Esophagus squamous epithelium (tissue), 5 donors: ENCODE measurements at regions not wholly inside any gene's neighbourhood (a gene's known extent, or its start where the extent isn't known, plus 50 kb on each side); places are given as distances from the start of the nearest gene placed in this dataset.

Source experiments
- DNase-seq: peaks from one replicate; lab custom pipeline; 2025; lab: John Stamatoyannopoulos, UW
- H3K27ac ChIP-seq, 4 donors: fragments of 200-600 bp; sonication (generic); one replicate each; pipeline ENCODE4 v1.5.1; 2016 to 2019; ENCODE audit warnings: mild to moderate bottlenecking in 1 of 4
- H3K27me3 ChIP-seq, 4 donors: fragments of 200-600 bp; sonication (generic); 1 replicate in 3 of 4; 2 replicates in 1 of 4; pipeline versions ENCODE4 v1.5.1 to v1.6.0; 2017 to 2021; ENCODE audit warnings: antibody characterized with exemption in 1 of 4
- H3K36me3 ChIP-seq, 3 donors: fragments of 200-600 bp; sonication (generic); one replicate each; pipeline ENCODE4 v1.5.1; 2016 to 2019
- H3K4me1 ChIP-seq, 3 donors: fragments of 200-600 bp; sonication (generic); one replicate each; pipeline ENCODE4 v1.5.1; 2017 to 2019
- H3K4me3 ChIP-seq, 4 donors: fragments of 200-600 bp; sonication (generic); 1 replicate in 3 of 4; 2 replicates in 1 of 4; pipeline ENCODE4 v1.5.1; 2016 to 2019; ENCODE audit warnings: mild to moderate bottlenecking in 2 of 4, moderate library complexity in 1 of 4
- H3K9me3 ChIP-seq, 3 donors: fragments of 200-600 bp; sonication (generic); one replicate each; pipeline ENCODE4 v1.5.1; 2016 to 2019
- POLR2A ChIP-seq, 4 donors: fragments of 450-650 bp; IDR thresholded peaks; one replicate each; pipeline ENCODE4 v1.6.1; 2017; ENCODE audit warnings: antibody characterized with exemption in 4 of 4, mild to moderate bottlenecking in 4 of 4, moderate library complexity in 3 of 4
- whole genome bisulfite sequencing, 2 donors: methylation state at CpG; one replicate each; pipeline ENCODE4 v1.1.5; 2018; 5-methylcytosine and 5-hydroxymethylcytosine counted together
- intact Hi-C: fragments of 100-400 bp; cut with DNase I; formaldehyde crosslinking; loops from one replicate; pipeline ENCODE4 v1.15.0; 2022
- TF ChIP-seq, protein P1 (sequence below), 6 experiments: fragments of 450-650 bp in 4 of 6; fragments of 200-600 bp in 2 of 6; sonication (generic) in 2 of 6; IDR thresholded peaks; one replicate each; pipeline ENCODE4 v1.5.1; 2016 to 2019; ENCODE audit warnings: antibody characterized with exemption in 6 of 6, mild to moderate bottlenecking in 4 of 6, moderate library complexity in 4 of 6
- donor health status: DM: yes; HTN: yes; CAD: no.

DNA sequence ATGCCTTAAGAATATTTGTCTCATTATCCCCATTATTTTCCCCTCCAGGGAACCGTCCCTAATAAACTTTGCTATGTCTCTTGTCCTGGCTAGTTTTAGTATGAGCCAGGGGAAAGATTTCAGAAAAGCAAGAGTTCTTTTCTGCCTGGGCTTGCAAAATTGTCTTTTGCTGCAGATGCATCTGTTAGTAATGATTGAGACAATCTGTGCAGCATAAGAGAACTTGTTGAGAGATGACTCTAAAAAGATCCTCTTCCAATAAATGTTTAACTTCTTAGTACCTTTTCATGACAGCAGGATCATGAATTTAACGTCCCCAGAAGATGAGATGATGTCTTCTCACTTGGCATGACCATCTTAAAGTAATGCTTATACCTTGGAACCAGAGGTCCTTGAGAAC is 172.5 kb upstream of the CREB1 start:
- TF ChIP-seq, protein P1, sequence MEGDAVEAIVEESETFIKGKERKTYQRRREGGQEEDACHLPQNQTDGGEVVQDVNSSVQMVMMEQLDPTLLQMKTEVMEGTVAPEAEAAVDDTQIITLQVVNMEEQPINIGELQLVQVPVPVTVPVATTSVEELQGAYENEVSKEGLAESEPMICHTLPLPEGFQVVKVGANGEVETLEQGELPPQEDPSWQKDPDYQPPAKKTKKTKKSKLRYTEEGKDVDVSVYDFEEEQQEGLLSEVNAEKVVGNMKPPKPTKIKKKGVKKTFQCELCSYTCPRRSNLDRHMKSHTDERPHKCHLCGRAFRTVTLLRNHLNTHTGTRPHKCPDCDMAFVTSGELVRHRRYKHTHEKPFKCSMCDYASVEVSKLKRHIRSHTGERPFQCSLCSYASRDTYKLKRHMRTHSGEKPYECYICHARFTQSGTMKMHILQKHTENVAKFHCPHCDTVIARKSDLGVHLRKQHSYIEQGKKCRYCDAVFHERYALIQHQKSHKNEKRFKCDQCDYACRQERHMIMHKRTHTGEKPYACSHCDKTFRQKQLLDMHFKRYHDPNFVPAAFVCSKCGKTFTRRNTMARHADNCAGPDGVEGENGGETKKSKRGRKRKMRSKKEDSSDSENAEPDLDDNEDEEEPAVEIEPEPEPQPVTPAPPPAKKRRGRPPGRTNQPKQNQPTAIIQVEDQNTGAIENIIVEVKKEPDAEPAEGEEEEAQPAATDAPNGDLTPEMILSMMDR (IDR thresholded peaks at IDR 0.05): no peak
- TF ChIP-seq POLR2A (IDR thresholded peaks at IDR 0.05): no peak
- H3K9me3 ChIP-seq: no peaks in the 10 kb centered on the region
- WGBS, 2 donors: 23 to 55% methylated on average over 2 of the region's 2 CpGs
- no peak overlapping the region for H3K4me3 ChIP-seq
- intact Hi-C loops: no loop called here
- no peaks in the 10 kb centered on the region for H3K4me1 ChIP-seq
- no peak overlapping the region for H3K27ac ChIP-seq
- no peaks in the 10 kb centered on the region for H3K36me3 ChIP-seq
- DNase-seq: no peak
- no peaks in the 10 kb centered on the region for H3K27me3 ChIP-seq

DNA sequence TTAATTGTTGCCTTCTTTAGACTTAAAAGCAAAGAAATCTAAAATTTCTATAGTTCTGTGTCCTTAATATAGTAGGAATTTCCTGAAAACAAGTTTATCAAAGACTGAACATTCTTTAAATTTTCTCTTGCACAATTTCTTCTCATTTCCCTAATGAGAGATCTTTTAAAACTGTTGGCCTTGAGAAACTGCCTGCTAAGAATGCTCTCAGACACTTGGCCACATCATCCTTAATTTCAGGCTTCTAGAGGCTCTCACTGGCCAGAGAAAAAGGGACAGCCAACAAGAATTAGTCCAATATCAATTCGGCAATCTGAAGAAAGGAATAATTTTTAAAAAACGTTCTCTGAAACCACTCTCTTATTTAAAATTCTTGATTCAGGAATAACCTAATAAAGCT is 167.0 kb upstream of the CREB1 start:
- intact Hi-C loops: no loop called here
- no peaks in the 10 kb centered on the region for H3K9me3 ChIP-seq
- no peak overlapping the region for H3K4me3 ChIP-seq
- no peak for TF ChIP-seq POLR2A (IDR thresholded peaks at IDR 0.05)
- TF ChIP-seq, protein P1 (IDR thresholded peaks at IDR 0.05): no peak
- no peaks in the 10 kb centered on the region for H3K36me3 ChIP-seq
- H3K4me1 ChIP-seq: no peaks in the 10 kb centered on the region
- no peaks in the 10 kb centered on the region for H3K27me3 ChIP-seq
- 68 to 88% methylated on average over 2 of the region's 2 CpGs for WGBS, 2 donors
- no peak for DNase-seq
- no peak overlapping the region for H3K27ac ChIP-seq

DNA sequence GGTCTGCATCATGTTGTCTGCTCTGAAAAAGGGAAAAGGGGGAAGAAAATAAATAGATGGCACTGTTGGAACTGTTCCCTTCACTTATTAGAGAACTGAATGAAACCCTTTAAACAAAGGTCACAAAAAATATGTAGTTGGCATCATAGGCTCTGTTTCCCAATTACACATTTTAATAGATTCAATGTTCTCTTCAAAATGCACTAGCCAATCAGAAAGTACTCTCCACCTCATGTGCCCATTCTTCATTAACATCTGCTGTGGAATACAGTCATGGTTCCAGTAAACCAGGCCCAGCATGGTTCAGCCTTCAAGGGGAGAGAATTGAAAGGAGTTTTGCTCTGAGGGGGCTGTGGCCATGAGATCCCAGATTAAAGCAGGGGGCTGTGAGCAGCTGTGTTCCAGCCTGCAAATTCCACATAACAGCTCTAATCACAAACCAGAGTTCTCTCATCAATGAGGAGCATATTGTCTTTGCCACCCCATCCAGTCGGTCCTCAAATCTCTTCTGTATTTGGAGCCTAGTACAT is 165.9 kb upstream of the CREB1 start:
- H3K27me3 ChIP-seq: no peaks in the 10 kb centered on the region
- no peaks in the 10 kb centered on the region for H3K36me3 ChIP-seq
- no peaks in the 10 kb centered on the region for H3K4me1 ChIP-seq
- H3K27ac ChIP-seq: no peak overlapping the region
- no peak for DNase-seq
- no peak for TF ChIP-seq POLR2A (IDR thresholded peaks at IDR 0.05)
- TF ChIP-seq, protein P1 (IDR thresholded peaks at IDR 0.05): no peak
- no peak overlapping the region for H3K4me3 ChIP-seq
- H3K9me3 ChIP-seq: no peaks in the 10 kb centered on the region
- intact Hi-C loops: no loop called here
- WGBS, 2 donors: 70 to 100% methylated on average over 1 of the region's 1 CpG

DNA sequence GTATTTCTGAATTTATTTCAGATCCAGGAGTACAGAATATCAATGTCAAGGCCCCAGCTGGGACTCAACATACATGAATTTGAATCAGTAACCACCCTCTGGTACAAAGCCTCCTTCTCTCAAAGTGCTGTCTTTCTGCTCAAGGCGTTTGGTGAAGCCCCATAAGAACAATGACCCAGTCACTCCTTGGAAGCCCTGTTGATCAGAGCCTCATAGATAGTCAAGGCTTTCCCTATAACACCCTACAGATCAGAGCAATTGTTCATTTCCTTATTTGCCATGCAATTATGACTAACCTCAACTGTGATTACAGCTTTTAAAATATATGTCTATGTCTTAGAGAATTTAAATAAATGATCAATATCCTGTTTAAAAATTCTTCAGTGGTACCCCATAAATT is 159.1 kb upstream of the CREB1 start:
- no peaks in the 10 kb centered on the region for H3K27me3 ChIP-seq
- 58 to 70% methylated on average over 1 of the region's 1 CpG for WGBS, 2 donors

DNA sequence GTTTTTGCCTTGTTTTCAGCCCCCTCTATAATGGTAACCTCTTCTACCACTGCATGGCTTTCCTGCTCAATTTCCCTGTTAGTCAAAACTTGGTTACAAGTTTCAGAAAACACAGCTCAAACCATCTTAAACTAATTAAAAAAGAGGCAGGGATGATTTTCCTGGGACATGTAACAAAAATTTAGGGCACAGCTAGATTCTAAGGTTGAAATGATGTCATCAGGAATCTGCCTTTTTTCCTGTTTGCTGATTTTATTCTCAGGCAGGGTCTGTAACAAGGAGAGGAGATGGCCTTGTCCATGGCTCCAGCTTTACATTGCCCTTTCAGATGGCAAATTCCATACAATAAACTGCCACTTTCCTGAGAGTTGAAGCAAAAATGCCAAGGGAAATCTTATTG is 157.9 kb upstream of the CREB1 start:
- Histone ChIP-seq H3K27ac (no peak overlapping the region), H3K27me3 (no peaks in the 10 kb centered on the region), H3K9me3 (peaks cover 0 to 9% (median 0%) of the 10 kb centered on the region in 3 donors), H3K36me3 (no peaks in the 10 kb centered on the region), H3K4me3 (no peak overlapping the region), H3K4me1 (peaks cover 0 to 6% (median 0%) of the 10 kb centered on the region in 3 donors)
- intact Hi-C loops: no loop called here
- DNase-seq: no peak
- no peak for TF ChIP-seq POLR2A (IDR thresholded peaks at IDR 0.05)
- TF ChIP-seq, protein P1 (IDR thresholded peaks at IDR 0.05): no peak

More for the DNA sequence above, 159.1 kb upstream of the CREB1 start:
- Histone ChIP-seq H3K36me3 (no peaks in the 10 kb centered on the region), H3K27ac (no peak overlapping the region), H3K4me3 (no peak overlapping the region), H3K4me1 (peaks cover 0 to 6% (median 0%) of the 10 kb centered on the region in 3 donors), H3K9me3 (peaks cover 0 to 9% (median 0%) of the 10 kb centered on the region in 3 donors)
- no peak for DNase-seq
- TF ChIP-seq POLR2A (IDR thresholded peaks at IDR 0.05): no peak
- TF ChIP-seq, protein P1 (IDR thresholded peaks at IDR 0.05): no peak
- intact Hi-C loops: no loop called here
